ENCODE measurements at regions not wholly inside any gene's neighbourhood (a gene's known extent, or its start where the extent isn't known, plus 50 kb on each side); places are given as distances from the start of the nearest gene placed in this dataset.

GRCh38 chr4:135834471-135834870 is 1632.9 kb upstream of the PABPC4L start:
- WGBS, 2 donors: 73 to 82% methylated on average over 2 of the region's 2 CpGs
- no peak for TF ChIP-seq CTCF (IDR thresholded peaks at IDR 0.05)
- Histone ChIP-seq H3K36me3 (no peaks in the 10 kb centered on the region), H3K4me3 (no peak overlapping the region), H3K9me3 (no peaks in the 10 kb centered on the region), H3K4me1 (no peaks in the 10 kb centered on the region), H3K27ac (no peak overlapping the region), H3K27me3 (no peaks in the 10 kb centered on the region)
- FAIRE-seq: no peak
- no peak for DNase-seq
- no peak for ATAC-seq
- intact Hi-C loops (cut with DNase I): no loop called here

DNA sequence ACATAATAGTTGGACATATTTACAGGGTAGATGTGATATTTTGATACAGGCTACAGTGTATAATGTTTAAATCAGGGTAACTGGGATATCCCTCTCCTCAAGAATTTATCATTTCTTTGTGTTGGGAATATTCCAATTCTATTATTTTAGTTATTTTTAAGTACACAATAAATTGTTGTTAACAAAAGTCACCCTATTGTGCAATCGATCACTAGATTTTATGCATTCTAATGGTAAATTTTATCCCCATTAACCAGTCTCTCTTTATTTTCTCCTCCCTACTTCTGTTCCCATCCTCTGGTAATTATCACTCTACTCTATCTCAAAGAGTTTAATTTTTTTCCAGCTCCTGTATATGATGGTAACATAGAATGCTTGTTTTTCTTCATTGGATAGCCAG is 1631.9 kb upstream of the PABPC4L start:
- H3K27me3 ChIP-seq: no peaks in the 10 kb centered on the region
- FAIRE-seq: peak; percentile 9
- 47 to 51% methylated on average over 1 of the region's 1 CpG for WGBS, 2 donors

DNA sequence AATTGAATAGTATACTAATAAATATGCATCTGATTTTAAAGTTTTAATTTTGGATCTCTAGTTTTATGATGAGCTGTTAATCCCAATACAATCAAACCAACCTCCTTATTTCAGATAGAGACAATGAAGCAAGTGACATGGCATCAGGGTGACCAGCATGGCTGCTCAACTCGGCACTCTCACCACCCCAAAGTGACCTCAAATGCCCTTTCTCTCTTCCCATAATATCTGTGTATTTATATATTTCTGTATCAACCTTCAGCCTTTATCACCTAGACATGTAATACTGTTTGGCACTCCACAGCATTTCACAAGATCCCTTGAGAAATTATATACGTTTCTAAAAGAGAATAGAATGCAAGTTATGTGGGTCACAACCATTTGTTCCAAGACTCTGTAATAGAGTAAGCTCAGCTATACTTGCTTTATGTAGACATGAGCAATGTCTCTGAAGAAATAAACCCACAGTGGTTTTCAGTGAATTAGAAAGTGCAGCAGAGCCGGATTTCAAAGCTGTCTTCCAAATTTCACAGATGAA is 1623.2 kb upstream of the PABPC4L start:
- Histone ChIP-seq H3K4me3 (no peak overlapping the region), H3K9me3 (no peaks in the 10 kb centered on the region), H3K36me3 (no peaks in the 10 kb centered on the region), H3K4me1 (no peaks in the 10 kb centered on the region), H3K27ac (no peak overlapping the region), H3K27me3 (no peaks in the 10 kb centered on the region)
- no peak for FAIRE-seq
- no peak for DNase-seq
- no peak for ATAC-seq
- intact Hi-C loops (cut with DNase I): no loop called here
- no peak for TF ChIP-seq CTCF (IDR thresholded peaks at IDR 0.05)
- WGBS, 2 donors: 33 to 47% methylated on average over 3 of the region's 3 CpGs

More for the DNA sequence above, 1631.9 kb upstream of the PABPC4L start:
- DNase-seq (no peak), ATAC-seq (no peak)
- TF ChIP-seq CTCF (IDR thresholded peaks at IDR 0.05): no peak
- Histone ChIP-seq H3K36me3 (no peaks in the 10 kb centered on the region), H3K4me1 (no peaks in the 10 kb centered on the region), H3K27ac (no peak overlapping the region), H3K4me3 (no peak overlapping the region), H3K9me3 (no peaks in the 10 kb centered on the region)
- intact Hi-C loops (cut with DNase I): no loop called here

- H3K36me3 ChIP-seq: no peaks in the 10 kb centered on the region
- intact Hi-C loops (cut with DNase I): no loop called here
- no peak overlapping the region for H3K4me3 ChIP-seq
- no peak for TF ChIP-seq CTCF (IDR thresholded peaks at IDR 0.05)
- ATAC-seq (no peak), DNase-seq (no peak), FAIRE-seq (no peak)
- H3K9me3 ChIP-seq: no peaks in the 10 kb centered on the region
- H3K4me1 ChIP-seq: no peaks in the 10 kb centered on the region
- H3K27ac ChIP-seq: no peak overlapping the region
- H3K27me3 ChIP-seq: no peaks in the 10 kb centered on the region
- 58 to 72% methylated on average over 3 of the region's 3 CpGs for WGBS, 2 donors
Observed at GRCh38 chr4:135804785-135805184, 1603.2 kb upstream of the PABPC4L start.

- FAIRE-seq: no peak
Observed at GRCh38 chr4:135777361-135777760, 1575.8 kb upstream of the PABPC4L start.

More at GRCh38 chr4:135777361-135777760, 1575.8 kb upstream of the PABPC4L start:
- no peak overlapping the region for H3K27ac ChIP-seq
- no peaks in the 10 kb centered on the region for H3K9me3 ChIP-seq
- DNase-seq: no peak
- WGBS, 2 donors: 71 to 79% methylated on average over 1 of the region's 1 CpG
- ATAC-seq: no peak
- no peak for TF ChIP-seq CTCF (IDR thresholded peaks at IDR 0.05)
- H3K27me3 ChIP-seq: no peaks in the 10 kb centered on the region
- no peaks in the 10 kb centered on the region for H3K36me3 ChIP-seq
- no peak overlapping the region for H3K4me3 ChIP-seq
- intact Hi-C loops (cut with DNase I): no loop called here
- no peaks in the 10 kb centered on the region for H3K4me1 ChIP-seq
